Kasumi-1 (cell line): ENCODE measurements at regions not wholly inside any gene's neighbourhood (a gene's known extent, or its start where the extent isn't known, plus 50 kb on each side); places are given as distances from the start of the nearest gene placed in this dataset.
A peak's percentile ranks its signal among the peaks of the same experiment; 100 is the strongest.
"Not testable (repeated sequence)": the region's sequence is repeated elsewhere in the genome, so short reads cannot be mapped to it uniquely, and the experiment has no call there.

Experiments
- DNase-seq, 2 experiments: peaks; one replicate each; lab custom pipeline; 2025; lab: John Stamatoyannopoulos, UW

DNA sequence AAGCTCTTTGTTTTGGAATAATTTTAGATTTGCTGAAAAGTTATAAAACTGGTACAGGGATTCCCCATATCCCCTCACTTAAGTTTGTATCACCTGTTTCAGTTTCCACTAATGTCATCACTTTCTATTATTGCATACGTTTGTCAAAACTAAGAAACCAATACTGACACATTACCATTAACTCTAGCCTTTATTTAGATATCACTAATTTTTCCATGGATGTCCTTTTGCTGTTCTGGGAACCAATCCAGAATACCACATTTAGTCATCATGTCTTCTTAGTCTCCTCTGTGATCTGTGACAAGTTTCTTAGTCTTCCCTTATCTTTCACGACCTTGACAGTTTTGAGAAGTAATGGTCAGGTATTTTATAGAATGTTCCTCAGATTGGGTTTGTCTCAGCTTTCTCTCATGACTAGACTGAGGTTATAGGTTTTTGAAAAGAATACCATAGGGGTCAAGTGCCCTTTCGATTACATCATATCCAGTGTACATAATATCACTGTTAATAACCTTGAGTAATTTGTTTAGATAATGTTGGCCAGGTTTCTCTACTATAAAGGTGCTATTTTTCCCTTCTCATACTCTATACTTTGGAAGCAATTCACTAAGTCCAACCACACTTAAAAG is 51.9 kb upstream of the NMUR2 start:
- DNase-seq = no peak

DNA sequence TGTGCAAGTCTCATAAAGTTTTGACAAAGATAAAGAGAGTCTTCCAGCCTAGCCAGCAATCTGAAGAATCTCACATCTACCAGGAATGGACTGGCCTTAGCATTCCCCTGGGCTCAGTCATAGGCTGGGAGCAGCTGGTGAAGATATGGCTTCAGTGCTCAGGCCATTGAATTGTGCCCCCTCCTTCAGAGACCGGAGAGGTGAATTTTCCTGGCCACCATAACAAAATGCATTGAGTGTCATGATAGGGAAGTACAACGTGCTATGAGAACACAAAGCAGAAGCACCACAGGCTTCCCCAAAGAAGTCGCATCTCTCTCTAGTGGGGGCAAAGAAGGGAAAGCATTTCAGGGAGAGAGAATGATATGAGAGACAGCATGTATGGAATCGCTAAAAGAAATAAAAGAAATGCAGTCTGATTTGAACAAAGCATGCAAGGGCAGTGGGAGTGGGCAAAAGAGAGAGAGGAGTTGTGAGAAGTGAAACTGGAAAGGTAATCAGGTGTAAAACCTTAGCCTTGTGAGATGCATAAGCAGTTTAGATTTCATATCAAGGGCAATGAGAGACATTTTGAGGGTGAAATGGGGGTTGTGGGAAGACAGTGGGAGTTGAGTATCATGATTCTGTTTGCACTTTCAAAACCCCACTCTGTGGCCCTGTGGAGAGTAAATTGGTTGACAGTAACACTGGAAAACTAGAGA is 57.1 kb upstream of the NMUR2 start:
- DNase-seq = no peak

DNA sequence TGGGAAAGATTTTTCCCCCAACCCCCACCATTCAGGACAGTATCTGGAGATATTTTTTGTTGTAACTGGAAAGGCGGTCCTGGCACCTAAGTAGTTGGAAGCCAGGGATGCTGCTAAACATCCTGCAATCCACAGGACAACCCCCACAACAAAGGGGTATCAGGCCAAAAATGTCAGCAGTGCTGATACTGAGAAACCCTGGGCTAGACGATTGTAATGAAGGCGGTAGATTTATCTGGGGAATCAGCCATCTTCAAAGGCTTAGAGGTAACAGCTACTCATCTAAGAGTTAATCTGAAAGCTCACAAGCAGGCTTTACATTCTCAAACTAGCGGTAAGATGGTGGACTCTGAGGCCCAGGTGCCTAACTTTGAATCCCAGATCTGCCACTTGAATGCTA is 59.0 kb upstream of the NMUR2 start:
- no peak for DNase-seq

DNA sequence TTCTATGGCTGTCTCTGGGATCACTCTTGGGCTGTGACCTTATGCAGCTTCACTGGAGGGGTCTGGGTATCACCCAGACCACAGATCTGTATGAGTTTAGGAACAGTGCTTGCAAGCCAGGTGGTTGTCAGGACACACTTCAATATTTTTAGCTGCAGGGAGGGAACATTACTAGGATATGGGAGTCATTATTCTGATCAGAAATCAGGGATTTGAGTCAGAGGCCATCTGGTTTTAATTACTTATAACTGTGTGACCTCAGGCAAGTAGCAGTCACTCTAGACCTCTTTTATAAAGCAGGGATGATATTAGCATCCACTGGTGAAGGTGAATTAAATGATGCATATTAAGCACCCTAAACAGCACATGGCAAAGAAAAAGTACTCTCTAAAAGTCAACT is 60.1 kb upstream of the NMUR2 start:
- no peak for DNase-seq

DNA sequence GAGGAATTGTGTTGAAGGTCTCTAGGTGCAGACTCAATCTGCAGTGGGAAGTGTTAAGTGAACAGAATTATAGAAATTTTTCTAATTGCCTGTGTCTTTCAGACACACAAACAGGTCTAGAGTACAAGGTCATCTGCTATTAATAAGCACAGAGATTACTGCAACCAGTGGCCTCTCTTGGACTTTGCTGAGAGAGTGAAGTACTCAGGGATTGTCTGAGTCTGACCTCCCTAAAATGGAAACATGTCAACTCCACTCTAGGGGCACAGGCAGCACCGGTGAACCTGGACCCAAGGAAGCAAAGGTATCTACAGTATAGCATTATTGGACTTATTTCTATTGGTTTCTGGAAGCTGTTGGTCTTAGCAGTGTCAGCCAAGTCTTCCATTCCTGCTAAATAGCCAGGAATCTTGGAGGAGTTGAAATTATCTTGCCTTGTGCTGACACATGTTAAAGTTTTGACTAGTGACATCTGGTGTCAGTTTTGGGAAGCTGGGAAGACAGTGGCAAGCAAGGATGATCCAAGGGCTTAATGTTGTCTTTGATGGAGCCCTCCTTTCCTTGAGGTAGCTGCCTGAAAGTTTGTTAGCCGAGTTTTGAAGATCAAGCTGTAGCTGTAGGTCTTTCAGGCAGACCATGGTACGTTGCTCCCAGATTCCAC is 61.1 kb upstream of the NMUR2 start:
- no peak for DNase-seq

DNA sequence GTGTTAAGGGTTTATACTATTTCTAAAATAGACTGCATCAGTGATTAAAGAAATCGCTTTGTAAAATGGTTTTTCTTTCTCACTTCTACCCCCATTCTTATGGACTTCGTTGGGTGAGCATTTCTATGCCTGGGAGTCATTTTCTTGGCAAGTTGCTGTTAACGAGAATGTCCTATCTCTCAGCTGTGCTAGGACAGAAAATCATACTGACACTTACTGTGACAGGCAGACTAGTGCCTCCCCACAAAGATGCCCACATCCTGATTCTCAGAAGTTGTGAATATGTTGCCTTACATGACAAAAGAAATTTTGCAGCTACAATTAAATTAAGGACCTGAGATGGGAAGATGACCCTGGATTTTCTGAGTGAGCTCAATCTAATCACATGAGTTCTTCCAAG is 65.1 kb upstream of the NMUR2 start:
- no peak for DNase-seq

DNA sequence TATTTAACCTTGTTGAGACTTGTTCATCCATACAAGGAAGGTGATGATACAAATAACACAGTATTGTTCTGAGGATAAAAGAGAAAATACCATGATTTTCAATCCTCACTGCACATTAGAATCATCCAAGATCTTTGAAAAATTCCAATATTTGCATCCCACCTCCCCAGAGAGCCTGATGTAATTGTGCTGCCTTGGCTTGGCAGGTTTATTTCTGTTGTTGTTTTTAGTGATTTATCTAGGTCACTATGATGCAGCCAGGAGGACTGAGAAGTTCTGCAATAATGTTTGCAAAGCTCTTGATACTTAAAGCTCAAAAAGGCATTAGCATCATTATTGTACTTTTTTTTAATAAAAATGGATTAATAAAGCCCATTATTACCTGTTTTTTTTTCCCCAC is 67.0 kb upstream of the NMUR2 start:
- DNase-seq = no peak

DNA sequence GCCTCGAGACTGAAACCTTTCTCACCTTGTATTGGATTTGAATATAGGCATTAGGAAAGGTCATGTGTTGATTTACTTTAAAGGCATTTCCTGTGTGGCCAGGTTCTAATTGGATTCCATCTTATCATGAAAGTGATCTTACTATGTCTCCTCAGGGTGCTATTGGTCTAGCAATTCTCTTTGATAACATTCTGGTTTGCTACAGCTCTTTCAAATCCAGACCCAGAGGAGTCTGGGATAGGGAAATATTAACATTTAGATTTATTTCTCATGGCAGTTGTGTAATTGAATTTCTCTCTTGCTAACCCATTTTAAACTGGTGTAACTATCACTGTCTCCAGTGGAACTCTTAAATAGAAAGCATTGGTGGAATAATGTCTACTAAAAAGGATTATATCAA is 69.9 kb upstream of the NMUR2 start:
- no peak for DNase-seq

DNA sequence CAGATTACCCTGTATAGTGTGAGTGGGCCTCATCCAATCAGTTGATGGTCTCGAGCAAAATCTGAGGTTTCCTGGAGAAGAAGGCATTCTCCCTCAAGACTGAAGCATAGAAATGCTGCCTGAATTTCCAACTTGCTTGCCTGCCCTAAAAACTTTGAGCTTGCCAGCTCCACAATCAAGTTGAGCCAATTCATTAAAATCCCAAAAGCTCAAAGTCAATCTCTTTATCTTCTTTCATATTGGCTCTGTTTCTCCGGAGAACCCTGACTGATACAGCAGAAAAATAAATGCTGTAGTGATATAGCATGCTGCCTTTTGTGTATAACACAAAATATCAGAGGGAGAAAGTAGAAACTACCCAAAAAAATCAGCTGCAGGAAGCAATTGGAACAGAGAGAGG is 72.5 kb upstream of the NMUR2 start:
- DNase-seq = no peak

DNA sequence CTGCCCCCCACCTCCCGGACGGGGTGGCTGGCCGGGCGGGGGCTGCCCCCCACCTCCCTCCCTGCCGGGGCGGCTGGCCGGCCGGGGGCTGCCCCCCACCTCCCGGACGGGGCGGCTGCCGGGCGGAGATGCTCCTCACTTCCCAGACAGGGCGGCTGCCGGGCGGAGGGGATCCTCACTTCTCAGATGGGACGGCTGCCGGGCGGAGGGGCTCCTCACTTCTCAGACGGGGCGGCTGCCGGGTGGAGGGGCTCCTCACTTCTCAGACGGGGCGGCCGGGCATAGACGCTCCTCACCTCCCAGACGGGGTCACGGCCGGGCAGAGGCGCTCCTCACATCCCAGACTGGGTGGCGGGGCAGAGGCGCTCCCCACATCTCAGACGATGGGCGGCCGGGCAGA is 74.8 kb upstream of the NMUR2 start:
- DNase-seq = not testable (repeated sequence)

DNA sequence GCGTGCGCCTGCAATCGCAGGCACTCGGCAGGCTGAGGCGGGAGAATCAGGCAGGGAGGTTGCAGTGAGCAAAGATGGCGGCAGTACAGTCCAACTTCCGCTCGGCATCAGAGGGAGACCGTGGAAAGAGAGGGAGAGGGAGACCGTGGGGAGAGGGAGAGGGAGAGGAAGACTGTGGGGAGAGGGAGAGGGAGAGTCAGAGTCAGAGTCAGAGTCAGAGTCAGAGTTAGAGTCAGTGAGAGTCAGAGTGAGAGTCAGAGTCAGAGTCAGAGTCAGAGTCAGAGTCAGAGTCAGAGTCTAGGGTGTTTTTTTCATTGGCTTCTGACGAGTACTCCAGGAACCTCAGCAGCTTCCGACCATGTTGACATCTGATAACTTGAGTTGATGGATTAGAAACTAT is 75.6 kb upstream of the NMUR2 start:
- DNase-seq = not testable (repeated sequence)

DNA sequence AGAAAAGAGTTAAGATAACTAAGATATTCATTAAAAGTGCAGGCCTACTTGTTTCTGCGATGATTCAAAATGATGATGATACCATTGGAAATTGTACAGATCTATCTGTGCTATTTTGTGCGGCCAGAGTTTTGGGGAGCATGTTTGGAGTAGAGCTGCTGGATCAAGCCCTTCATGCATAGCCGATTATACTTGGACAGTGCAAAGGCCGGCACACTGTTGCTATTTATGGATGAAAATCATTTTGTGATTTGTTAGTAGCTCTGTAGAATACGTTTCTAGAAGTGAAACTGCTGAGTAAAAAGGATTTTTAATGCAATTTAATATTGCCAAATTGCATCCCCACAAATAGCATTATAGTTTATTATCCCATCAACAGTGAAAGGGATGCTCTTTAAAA is 82.1 kb upstream of the NMUR2 start:
- DNase-seq = no peak

DNA sequence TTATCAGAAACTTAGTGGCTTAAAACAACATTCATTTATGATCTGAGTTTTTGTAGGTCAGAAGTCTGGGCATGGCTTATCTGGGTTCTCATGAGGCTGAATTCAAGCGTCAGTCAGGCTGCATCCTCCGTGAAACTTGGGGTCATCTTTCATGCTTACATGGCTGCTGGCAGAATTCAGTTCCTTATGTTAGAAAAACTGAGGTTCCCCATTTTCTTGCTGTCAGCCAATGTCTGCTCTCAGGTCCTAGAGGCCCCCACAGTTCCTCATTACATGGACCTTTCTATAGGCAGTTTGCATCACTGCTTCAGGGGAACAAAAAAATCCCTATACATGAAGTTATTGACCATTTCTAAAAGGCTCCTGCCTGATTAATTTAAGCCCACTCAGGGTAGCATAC is 83.8 kb upstream of the NMUR2 start:
- DNase-seq = no peak

DNA sequence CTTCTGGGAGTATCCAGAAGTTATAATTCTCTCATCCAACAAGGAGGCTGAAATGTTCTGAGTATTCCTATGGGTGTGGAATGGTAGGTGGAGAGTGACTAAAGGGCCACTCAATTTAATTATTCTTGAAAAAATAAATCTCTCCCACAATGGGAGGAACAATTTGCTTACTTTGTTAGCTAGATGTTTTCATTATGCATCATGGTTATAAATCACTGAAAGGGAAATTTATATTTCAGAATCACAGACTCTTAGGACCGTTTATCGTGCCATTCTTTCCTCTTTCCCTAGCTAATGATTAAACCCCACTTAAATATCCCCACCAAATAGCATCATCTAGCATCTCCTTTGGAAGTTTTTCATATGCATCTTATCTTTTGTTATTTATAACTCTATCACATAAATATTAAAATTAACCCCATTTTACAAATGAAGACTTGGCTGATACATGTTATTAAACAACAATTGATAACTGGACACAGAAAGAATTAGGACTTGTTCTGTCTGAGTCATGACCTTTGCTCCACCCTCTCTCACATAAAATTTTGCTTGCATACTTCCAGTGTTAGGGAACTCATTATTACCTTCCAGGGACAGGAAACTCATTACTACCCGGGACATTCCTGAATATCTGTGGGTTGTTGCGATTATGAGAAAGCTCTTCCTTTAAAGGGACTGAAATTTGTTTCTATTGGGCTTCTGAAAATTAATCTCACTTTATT is 94.9 kb upstream of the NMUR2 start:
- no peak for DNase-seq

DNA sequence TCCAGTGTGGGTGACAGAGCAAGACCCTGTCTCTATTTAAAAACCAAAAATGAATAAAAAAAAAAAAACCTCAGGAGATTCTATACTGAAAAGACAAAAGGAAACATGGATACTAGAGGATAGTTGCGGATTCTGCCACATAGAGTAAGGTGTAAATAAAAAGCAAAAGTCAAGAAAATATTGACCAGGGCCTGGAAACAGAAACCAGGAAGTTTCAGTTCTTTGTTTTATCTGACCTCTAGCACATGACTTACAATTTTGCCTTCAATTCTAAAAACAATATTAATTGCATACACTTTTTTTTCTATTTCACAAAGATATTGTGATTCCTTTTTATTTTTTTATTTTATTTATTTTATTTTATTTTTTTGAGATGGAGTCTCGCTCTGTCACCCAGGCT is 96.2 kb upstream of the NMUR2 start:
- no peak for DNase-seq

DNA sequence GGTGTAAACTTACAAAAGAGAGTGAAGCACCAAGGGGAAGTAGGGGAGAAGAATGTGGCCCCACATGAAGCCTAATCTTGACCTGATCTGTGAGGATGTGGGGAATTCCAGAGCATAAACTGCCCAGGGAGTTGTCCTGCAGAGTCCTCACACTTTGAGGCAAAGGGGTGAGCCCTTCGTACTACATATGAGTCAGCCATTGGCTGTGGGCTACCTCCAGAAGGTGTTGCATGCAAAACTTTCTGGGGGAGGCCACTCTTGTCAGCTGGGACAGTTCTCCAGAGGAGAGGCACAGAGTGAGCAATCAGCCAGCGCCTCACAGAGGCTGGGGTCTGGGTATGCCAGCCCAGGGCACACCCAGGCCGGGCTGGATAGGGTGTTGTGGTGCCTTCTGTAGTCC is 98.1 kb upstream of the NMUR2 start:
- DNase-seq = no peak

DNA sequence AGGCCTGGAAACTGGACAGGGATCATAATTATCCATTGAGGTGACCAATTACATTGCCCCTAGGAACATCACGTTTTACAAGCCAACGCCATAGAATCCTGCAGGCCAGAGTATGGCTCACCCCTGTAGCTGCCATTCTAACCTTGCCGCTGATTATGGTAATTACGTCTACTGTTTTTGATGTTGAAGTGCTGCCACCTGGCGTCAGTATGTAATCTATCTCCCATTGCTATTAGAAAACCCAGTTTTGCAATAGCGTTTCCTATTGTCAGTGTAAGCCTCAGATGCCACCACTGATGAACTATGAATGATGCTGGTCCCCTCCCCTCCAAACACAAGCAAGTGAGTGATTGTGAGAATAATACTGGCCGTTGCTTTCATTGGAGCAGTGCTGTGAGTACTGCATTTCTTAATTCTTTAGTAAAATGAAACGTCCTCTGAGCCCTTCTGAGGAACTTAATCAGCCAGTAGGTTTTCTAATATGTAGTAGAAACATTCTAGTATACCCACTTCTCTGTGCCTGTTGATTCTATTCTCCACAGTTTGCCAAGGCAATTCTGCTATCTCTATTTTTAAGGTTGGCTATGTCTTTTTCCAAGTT is 100.5 kb upstream of the NMUR2 start:
- peak; percentile 59 to 76 for DNase-seq

DNA sequence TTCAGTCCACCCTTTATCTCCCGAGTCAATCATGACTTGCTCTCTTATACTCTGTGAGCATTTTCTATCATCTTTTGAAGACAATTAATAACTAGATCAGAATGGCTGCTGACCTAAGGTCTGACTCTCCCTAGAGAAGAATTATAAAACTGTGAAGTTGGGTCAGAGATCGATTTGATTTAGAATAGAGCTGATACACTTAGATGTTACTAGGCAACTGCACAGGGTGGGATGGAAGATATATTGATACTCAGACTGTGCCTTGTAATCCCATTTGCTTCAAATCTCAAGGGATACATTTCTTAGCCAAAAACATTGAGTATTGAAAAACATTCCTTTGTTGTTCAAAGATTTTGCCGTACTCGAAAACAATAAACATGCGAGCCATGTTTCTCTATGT is 106.0 kb upstream of the NMUR2 start:
- DNase-seq = no peak

DNA sequence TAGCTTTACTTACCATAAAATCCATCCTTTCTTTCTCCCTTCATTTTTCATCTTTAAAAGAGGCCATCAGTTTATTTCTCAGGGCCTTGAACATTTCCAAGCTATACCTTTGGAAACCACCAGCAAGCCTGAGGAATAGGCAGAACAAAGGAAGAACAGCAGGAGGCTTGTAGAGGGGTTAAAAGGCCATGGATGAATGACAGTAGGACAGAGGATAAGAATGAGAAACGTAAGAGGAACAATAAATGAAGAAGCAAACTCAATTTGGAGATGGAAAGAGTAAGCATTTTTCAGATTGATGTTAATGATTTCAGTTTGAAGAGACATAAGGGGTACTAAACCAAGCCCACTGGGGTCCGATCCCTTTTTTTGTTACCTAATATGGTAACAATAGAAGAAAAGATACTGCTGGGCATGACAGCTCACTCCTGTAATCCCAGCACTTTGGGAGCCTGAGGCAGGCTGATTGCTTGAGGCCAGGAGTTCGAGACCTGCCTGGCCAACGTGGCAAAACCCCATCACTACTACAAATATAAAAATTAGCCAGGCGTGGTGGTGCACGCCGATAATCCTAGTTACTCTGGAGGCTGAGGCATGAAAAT is 106.6 kb upstream of the NMUR2 start:
- DNase-seq = no peak

DNA sequence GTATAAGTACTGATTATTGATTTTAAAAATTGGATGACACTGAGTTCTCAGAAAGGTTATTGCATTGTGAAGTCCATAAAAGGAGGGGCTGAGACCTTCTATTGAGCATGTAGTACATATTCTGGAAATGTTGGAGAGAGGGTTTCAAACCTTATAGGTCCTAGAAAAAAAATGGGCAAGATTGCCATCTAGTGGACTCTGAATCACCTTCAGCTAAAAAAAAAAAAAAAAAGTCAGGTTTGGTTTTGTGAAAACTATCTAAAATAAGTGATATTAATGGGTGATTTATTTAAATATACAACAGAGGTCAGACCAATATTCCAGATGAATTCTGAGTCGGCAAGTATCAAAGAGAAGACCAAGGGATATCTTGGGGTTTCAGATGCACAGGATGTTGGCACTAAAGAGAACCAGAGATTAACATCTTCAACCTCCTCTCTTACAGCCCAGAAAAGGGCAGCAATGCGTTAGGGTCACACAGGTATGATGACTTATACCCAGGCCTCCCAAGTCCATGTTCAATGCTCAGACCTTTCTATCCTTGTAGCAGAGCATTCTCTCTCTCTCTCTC is 109.8 kb upstream of the NMUR2 start:
- peak; percentile 44 to 49 for DNase-seq

DNA sequence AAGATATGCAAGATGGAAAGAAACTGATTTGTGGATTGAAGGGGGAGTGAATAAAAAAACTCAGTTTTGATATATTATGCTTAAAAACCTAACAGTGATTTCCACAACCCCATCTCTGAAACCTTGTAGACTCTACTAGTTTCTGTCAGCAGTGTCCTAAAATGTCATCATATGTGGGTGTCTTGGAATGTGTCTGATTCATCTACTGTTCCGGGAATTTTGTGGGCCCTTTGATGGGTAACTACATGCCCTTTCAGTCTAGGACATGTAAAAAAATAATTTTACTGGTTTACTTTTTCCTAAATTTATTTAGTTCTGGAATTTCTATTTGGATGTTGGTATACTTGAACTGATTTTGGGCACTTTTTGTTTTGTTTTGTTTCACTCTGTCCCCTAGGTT is 118.9 kb upstream of the NMUR2 start:
- DNase-seq = no peak
